ENCODE measurements at regions not wholly inside any gene's neighbourhood (a gene's known extent, or its start where the extent isn't known, plus 50 kb on each side); places are given as distances from the start of the nearest gene placed in this dataset.

DNA sequence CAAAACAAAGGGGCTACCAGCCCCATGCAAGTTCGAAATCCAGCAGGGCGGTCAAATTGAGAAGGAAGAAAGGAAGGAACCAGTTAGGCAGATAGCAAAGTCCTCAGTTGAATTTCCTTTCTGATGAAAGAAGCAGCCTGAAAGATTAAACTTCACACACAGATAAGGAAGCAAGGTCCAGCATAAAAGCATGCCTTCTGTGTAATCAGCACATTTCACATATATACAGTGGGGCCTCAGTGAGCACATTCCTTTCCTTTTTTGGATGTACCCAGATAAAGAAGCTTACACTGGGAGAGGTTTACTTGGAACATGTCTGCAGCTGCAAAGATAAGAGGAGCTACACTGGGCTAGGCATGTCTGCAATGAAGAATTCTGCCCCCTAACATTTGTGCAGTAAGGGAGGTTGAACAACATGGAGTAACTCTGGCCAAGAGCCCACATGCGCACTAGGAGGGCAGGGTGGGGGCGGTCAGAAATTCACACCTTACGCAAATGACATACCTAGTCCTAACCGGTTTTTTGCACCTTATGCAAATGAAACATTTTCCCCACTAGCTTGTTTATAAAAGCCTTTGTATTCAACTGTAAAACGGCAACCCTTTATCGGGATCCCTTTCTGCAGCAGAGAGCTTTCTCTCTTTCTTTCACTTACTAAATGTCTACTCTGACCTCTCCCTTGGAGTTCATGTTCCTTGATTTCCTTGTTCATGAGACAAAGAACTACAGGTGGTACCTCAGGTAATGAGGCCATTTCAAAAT, 149.7 kb upstream of the FBXL17 start:
- TF ChIP-seq POLR2A (IDR thresholded peaks at IDR 0.05; ENCODE audit: low read depth, low read length) (no peak), POLR2AphosphoS5 (IDR thresholded peaks at IDR 0.05; ENCODE audit: low read depth, low read length) (no peak)

All from GM12892 (cell line).